HG03060 (cell line): ENCODE measurements at regions not wholly inside any gene's neighbourhood (a gene's known extent, or its start where the extent isn't known, plus 50 kb on each side); places are given as distances from the start of the nearest gene placed in this dataset.
"Not testable (repeated sequence)": the region's sequence is repeated elsewhere in the genome, so short reads cannot be mapped to it uniquely, and the experiment has no call there.

ENCODE experiments used
- ATAC-seq: cut with Tn5 transposase; IDR thresholded peaks from one replicate; pipeline ENCODE4 v1.9.1; 2021; ENCODE audit warnings: low read depth, moderate number of reproducible peaks; ENCODE audit not compliant: unreplicated experiment

DNA sequence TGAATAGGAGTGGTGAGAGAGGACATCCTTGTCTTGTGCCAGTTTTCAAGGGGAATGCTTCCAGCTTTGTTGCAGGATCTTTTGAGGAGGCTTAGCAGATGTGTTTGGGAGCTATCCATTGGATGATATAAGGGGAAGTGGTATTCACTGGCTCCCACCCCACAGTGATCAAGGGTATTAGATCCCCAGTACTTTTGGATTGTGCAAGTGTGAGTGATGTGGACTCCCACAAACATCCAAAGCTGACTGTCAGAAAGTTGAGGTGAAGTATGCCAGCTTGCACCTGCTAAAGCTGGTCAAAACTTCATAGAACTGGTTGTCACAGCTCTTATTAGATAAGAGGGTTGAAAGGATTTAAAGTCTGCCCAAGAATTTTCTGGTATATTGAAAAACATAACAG lies 110.1 kb upstream of the BTG1 start:
- no peak for ATAC-seq

DNA sequence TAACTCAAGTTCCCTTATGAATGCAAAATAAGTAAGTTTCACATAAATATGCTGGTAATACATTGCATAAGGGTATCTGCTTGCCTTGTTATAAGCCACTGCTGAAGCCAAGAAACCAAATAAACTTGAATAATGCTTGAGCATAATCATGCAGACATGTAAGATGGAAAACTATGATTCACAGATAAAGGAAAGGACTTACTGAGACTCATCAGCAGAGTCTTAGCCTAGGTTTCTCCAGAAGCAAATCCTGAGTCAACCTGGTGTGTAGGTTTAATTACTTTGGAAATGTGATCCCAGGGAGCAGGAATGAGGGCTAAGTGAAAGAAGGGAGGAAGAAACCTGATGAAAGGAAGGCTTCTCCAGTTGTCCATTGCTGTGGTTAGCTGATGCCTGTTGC lies 107.7 kb upstream of the BTG1 start:
- no peak for ATAC-seq

DNA sequence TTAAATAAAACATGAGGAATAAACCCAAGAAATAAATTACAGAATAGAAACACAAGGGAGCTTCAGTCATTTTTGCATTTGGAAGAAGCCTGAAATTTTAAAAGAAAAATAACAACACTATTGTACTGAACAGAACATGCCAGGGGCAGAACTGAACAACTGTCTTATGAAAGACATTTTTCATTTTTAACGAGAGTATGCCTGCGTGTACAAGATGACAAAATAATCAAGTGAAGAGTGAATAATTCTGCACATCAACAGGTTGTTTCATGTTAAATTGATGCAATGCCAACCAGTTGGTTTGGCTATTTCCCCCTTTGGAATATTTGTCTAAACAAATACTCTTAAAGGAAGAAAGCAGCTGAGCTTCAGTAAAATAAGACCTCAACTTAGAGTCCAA lies 103.3 kb upstream of the BTG1 start:
- ATAC-seq, result no peak

DNA sequence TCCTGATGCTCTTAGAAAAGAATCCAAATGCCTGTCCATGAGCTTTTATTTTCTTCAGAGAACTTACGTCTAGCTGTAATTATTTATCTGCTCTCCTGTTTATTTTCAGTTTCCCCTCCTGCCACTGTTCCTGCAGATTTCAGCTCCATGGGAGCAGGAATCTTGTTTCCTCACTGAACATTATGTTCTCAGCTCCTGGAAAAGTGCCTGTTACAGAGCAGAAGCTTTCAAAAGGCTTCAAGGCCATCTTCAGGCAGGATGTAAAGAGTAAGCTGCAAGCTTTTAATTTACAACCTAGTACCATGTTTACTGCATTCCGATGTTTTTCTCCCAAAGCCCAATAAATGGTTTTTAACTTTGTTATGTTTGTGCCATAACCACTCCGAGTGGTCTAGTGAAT lies 98.4 kb upstream of the BTG1 start:
- ATAC-seq, result no peak

DNA sequence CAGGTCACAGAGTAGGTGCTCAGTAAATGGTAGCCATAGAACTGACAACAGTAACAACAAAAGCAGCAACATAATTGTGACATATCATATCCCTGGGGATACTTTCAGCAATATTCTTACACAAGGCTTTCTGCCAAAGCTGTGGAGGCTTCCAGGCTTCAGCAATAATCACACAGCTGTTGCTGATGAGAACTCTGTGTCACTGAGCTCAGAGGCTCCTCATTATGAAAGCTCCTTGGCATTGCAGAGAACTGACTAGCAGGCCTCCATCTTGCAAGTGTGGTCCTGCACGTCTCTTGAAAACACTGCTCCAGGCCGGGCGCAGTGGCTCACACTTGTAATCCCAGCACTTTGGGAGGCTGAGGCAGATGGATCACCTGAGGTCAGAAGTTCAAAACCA lies 97.3 kb upstream of the BTG1 start:
- ATAC-seq, result no peak

DNA sequence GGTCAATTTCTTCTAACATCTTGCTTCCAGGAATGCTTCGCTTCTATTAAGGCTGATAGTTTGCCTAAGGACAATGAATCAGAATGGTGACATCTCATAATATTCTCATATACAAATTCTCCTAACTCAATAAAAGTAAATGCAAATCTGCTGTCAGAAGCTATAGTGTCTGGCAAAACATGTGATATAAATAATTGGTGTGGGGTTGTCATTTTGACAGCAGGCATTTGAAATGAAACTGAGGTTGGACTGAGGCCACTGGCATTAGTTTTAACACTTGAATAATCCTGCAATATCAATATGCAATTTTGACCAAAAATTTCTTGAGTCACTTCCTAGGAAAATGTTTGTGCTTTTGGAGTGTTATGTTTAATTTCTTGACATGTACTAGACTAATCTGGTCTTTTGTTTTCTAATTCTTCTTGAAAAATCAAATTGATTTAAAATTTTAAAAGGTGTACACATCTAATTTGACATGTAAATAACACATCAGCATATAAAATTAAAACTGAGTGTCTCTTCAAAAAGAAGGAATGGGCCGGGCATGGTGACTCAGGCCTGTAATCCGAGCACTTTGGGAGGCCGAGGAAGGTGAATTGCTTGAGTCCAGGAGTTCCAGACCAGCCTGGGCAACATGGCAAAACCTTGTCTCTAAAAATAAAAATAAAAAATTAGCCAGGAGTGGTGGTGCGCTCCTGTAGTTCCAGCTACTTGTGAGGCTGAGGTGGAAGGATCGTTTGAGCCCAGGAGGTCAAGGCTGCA lies 92.3 kb upstream of the BTG1 start:
- ATAC-seq, result no peak

DNA sequence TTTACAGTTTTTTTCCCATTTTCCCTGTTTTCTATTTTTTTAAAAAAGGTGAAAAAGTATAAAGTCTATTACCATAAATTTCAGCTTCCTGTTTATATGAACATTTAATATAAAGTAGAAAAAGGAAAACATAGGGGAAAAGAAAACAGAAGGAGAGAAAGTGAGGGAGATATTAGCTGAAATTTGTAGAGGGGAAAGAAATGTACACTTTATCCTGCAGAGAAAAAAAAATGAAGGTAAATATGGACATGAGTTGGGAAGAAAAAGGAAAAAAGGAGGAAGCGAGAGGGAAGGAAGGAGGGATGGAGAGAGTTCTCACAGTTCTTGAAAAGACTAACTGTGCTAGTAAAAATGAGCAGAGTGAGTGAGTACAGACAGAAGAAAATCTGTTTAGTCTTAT lies 91.6 kb upstream of the BTG1 start:
- ATAC-seq, result no peak

DNA sequence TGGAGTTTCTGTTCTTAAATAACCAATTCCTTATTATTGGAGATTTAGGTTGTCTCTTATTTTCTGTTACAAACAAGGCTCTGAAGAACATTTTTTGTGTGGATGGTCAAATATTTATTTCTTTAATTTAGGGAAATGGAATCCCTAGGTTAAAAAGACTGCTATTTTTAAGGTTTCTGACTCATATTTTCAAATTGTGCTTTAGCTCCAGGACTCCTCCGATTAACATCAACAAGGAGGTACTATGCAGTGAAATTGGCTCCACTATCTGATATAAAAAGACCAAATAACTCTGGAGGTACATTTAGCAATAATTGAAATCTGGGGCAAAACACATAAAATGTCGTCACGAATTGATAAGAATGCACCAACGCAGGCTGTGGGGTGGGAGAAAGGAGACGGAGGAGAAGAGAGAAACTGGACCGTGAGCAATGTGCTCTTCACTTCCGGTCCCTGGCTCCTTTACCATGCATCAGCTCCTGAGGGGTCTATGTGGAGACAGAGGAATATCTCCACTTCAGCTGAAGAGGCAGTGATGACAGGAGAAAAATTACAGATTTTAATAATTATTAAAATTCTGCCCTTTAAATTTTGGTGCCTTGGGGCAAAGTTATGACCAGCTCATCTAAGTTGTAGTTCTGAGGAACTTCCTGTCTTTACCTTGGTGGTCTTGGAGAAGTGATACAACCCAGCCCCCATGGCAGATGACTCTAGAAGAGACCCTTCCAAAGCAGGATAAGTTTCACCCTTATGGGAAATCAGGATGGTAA lies 90.2 kb upstream of the BTG1 start:
- no peak for ATAC-seq

DNA sequence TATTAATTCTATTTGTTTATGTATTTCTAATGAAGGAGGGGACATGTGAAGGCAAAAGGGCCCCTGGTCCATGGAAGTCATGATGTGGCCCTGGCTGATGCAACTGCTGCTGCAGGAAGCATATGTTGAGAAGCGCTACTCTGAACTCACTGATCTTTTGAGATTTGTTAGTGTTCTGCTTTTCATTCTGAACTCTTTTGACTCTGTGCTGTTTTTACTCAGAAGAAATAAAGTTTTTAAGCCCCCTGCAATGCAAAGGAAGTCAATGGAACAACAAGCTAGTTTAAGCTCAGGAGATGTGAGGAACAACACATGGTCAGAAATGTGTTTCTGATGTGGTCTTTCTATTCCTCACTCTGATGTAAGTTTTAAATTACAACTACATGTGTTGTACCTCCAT lies 88.9 kb upstream of the BTG1 start:
- no peak for ATAC-seq

DNA sequence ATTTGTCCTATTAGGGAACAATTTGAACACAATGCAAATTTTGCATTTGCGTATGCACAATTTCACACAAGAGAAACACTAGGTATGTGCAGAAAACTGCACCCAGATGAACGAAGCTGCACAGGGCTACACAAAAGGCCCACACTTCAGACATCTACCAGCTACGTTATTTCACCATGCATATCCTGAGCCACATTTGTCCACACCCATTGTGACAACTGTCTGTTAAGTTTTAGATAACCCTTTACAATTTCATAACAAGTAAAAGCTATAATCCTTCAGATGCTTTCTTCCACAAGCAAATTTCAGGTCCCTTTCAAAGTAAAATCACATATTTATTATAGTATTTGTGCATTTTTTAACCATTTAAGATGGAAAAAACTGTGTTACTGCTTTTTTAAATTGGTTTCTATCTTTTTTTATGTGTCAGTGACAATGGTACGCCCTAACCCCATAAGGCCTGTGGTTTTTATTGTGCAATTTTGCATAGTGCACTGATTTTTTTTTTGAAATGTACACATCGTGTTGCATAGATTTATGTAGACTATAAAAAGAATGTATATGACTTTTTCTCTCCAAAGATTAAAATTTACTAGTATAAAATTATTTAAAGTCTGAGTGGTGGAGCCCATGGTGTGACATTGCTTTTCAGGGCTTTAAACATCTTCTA lies 87.8 kb upstream of the BTG1 start:
- ATAC-seq, result no peak

DNA sequence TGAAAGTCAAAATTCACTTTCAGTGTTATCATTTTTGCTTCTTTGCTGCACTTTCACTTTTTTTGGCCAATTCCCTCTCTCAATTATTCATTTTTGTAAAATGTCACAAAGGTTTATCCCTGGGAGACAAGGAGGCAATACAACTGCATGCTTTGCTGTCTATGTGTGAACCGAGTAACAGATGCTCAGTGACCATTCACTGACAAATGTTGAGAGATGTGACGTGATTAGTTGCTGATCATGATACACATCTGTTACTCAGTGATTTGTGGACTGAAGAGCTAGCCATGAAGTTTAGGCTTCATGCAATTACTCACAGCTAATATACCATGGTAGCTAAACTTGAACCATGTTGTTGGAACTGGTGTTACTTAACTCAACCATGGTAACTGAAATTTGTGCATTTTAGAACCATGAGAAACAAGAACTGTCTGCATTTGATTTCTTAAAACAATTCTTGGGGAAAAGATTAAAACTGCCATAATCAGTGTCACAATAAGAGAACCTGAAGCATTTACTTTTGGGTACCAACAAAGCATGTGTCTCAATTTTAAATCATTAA lies 86.8 kb upstream of the BTG1 start:
- not testable (repeated sequence) for ATAC-seq

DNA sequence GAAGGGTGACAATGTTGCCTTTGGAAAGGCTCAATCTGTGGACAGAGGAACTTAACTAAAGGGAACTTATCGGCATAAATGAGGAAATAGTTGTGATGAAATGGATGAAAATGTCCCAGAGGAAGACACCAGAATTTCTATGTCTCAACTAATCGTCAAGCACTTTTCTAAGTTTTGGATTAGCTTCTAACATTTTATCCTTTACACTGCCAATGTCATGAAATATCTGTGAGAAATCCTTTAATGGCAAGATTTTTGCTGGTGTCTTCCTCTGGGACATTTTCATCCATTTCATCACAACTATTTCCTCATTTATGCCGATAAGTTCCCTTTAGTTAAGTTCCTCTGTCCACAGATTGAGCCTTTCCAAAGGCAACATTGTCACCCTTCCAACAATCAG lies 86.3 kb upstream of the BTG1 start:
- not testable (repeated sequence) for ATAC-seq

DNA sequence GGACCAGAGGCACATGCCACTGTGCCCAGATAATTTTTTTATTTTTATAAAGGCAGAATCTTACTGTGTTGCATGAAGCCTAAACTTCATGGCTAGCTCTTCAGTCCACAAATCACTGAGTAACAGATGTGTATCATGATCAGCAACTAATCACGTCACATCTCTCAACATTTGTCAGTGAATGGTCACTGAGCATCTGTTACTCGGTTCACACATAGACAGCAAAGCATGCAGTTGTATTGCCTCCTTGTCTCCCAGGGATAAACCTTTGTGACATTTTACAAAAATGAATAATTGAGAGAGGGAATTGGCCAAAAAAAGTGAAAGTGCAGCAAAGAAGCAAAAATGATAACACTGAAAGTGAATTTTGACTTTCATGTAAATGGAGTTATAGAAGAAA lies 85.9 kb upstream of the BTG1 start:
- not testable (repeated sequence) for ATAC-seq

DNA sequence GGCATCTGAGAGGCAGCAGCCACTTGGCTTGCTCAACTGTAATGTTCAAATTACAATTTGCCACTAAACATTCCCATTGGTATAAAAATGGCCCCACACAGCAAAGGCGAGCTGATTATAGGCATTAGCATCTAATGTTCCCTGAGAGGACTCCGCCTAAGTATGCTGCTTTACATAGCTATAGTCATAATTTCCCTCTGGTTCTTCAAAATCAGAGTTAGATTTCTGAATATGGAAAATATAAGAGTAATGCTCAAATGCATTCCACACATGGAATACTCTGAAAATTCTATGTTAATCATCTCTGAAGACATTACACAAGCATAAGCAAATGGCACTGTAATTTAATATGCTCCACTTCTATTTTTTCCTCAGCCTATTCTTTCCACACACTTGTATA lies 83.7 kb upstream of the BTG1 start:
- no peak for ATAC-seq

DNA sequence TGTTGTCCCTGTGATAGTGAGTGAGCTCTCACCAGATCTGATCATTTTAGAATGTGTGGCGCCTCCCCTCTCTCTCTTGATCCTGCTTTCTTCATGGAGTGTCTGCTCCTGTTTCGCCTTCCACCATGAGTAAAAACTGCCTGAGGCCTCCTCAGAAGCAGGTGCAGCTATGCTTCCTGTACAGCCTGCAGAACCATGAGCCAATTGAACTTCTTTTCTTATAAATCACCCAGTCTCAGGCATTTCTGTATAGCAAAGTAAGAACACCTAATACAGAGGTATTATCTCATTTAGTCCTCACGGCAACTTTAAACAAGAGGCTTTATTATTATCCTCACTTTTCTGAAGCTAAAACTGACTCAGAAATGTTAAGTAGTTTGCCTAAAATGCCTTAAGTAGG lies 81.3 kb upstream of the BTG1 start:
- ATAC-seq, result no peak

DNA sequence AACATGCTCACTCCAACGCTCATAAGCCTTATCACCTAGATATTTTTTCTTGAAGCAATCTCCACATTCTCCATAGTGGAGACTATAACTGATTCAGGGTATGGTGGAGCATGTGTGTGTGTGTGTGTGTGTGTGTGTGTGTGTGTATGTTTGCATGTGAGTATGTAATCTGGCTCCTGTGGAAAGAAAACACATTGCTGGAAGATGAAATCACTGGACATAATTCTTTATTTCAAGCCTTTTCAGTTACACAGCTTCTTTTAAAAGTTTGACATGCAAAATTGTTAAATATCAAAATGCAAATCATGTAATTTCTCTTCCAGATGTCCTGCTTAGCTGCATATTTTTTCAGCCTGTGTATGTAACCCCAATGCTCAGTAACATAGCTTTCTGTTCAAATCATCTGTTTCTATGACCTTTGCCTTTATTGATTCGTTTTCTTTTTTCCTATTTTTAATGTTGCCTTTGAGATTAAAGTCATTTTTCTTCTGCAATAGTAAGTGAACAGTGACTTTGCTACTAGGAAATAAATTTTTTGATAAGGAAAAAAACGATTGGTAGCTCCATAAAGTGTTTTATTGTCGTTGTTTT lies 80.5 kb upstream of the BTG1 start:
- ATAC-seq, result no peak

DNA sequence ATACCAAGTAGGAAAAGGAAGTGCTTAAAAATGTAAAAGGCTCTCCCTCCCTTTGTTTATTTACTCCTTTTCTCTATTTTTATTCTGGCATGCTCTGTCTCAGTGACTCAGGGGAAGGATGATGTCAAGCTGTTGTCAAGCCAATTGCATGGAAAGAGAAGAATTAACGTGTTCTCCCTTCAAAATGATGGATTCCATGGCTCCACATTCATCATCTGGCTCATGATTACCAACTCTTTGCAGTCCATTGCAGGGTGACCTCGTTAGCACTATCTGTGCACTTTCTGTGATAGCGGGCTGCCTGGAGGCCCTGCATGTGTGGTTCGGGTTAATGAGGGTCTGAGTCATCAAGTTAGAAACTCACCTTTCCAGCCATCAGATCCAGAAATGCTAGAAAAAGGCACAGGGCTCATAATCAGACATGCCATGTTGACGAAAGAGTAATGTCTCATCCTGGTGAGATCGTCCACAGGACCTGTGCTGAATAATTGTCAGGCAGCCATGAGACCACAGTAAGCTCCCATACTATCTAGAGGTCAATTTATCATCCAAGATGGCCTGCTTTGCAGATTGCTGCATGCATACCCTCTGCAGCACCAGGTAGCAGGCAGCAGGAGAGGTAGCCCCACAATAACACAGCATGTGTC lies 79.2 kb upstream of the BTG1 start:
- no peak for ATAC-seq

DNA sequence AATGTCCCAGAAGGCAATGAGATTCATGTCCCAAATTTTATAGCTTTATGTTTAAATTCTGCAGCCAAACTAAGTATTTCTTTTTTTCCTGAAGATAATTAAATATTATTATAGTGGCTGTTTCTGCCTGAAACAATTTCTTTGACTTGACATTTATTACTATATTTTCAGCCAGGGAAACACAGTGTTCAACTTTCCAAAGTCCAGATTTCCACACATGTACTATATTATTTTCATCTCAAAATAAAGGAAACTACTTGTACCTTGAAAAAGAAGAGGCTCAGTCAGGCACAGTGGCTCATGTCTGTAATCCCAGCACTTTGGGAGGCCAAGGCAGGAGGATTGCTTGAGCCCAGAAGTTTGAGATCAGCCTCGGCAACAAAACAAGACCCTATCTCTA lies 77.8 kb upstream of the BTG1 start:
- ATAC-seq, result no peak

DNA sequence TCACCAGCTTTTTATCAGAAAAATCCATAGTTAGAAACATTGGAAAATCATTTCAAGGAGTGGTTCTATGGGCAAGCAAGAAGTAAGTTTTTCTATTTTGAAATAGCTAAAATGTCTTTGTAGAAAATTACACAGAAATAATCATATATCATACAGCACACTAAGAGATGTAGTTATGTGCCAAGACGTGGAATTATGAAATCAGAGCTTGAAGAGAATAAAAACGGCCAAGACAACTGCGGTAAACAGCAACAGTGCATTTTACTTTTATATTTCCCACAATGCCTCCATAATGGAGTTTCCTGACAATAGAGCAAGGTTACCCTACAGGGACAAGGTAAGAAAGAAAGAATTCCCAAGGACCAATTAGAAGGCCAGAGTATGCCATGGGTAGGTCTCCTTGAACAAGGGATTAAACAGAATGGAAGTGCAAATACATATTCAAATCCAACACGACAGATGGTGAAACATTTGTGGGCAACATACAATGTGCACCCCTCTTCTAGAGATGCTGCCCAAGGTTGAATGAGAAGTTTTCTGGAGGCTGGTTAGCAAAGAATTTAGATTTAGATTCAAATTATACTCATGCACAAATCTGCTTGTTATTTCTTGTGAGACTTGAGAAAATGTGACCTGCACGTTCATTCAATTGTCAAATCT lies 76.1 kb upstream of the BTG1 start:
- no peak for ATAC-seq
